ENCODE measurements at regions not wholly inside any gene's neighbourhood (a gene's known extent, or its start where the extent isn't known, plus 50 kb on each side); places are given as distances from the start of the nearest gene placed in this dataset.

- H3K4me3 Mint-ChIP-seq: no peak overlapping the region
- TF ChIP-seq CTCF (conservative IDR thresholded peaks at IDR 0.05): no peak
- no peaks in the 10 kb centered on the region for H3K27me3 Mint-ChIP-seq (ENCODE audit: low read depth)
- DNase-seq (ENCODE audit: low read depth, low spot score): no peak
- peaks cover 18% of the 10 kb centered on the region for H3K4me1 Mint-ChIP-seq
- H3K36me3 Mint-ChIP-seq (ENCODE audit: low read depth): no peaks in the 10 kb centered on the region
- peak overlapping the region; percentile 86 for H3K27ac Mint-ChIP-seq (ENCODE audit: unreplicated experiment)
- no peaks in the 10 kb centered on the region for H3K9me3 Mint-ChIP-seq
These were observed 55.9 kb upstream of the INPP5A start for GRCh38 chr10:132481690-132482089.

GRCh38 chr10:132482090-132482800, 55.3 kb upstream of the INPP5A start:
- Mint-ChIP-seq H3K27ac (ENCODE audit: unreplicated experiment) (peak overlapping the region; percentile 86), H3K9me3 (no peaks in the 10 kb centered on the region), H3K4me3 (no peak overlapping the region), H3K36me3 (ENCODE audit: low read depth) (no peaks in the 10 kb centered on the region), H3K27me3 (ENCODE audit: low read depth) (no peaks in the 10 kb centered on the region), H3K4me1 (peaks cover 18% of the 10 kb centered on the region)
- DNase-seq (ENCODE audit: low read depth, low spot score): no peak
- TF ChIP-seq CTCF (conservative IDR thresholded peaks at IDR 0.05): no peak

- Mint-ChIP-seq H3K4me1 (peaks cover 18% of the 10 kb centered on the region), H3K9me3 (no peaks in the 10 kb centered on the region), H3K27ac (ENCODE audit: unreplicated experiment) (no peak overlapping the region), H3K36me3 (ENCODE audit: low read depth) (no peaks in the 10 kb centered on the region), H3K27me3 (ENCODE audit: low read depth) (no peaks in the 10 kb centered on the region), H3K4me3 (no peak overlapping the region)
- TF ChIP-seq CTCF (conservative IDR thresholded peaks at IDR 0.05): no peak
- DNase-seq (ENCODE audit: low read depth, low spot score): no peak
These were observed 54.2 kb upstream of the INPP5A start for GRCh38 chr10:132483394-132483793.

- Mint-ChIP-seq H3K27me3 (ENCODE audit: low read depth) (no peaks in the 10 kb centered on the region), H3K36me3 (ENCODE audit: low read depth) (no peaks in the 10 kb centered on the region), H3K4me3 (no peak overlapping the region), H3K4me1 (peaks cover 18% of the 10 kb centered on the region), H3K9me3 (no peaks in the 10 kb centered on the region), H3K27ac (ENCODE audit: unreplicated experiment) (no peak overlapping the region)
- no peak for TF ChIP-seq CTCF (conservative IDR thresholded peaks at IDR 0.05)
- no peak for DNase-seq (ENCODE audit: low read depth, low spot score)
These were observed 52.7 kb upstream of the INPP5A start for GRCh38 chr10:132484922-132485321.

- Mint-ChIP-seq H3K36me3 (ENCODE audit: low read depth) (no peaks in the 10 kb centered on the region), H3K4me3 (no peak overlapping the region), H3K4me1 (peaks cover 18% of the 10 kb centered on the region), H3K9me3 (no peaks in the 10 kb centered on the region), H3K27me3 (ENCODE audit: low read depth) (no peaks in the 10 kb centered on the region), H3K27ac (ENCODE audit: unreplicated experiment) (no peak overlapping the region)
- TF ChIP-seq CTCF (conservative IDR thresholded peaks at IDR 0.05): no peak
- no peak for DNase-seq (ENCODE audit: low read depth, low spot score)
These were observed 52.2 kb upstream of the INPP5A start for GRCh38 chr10:132485391-132485790.

All from neural crest cell (in vitro differentiated cells).